Ectodermal cell (in vitro differentiated cells): ENCODE measurements at regions not wholly inside any gene's neighbourhood (a gene's known extent, or its start where the extent isn't known, plus 50 kb on each side); places are given as distances from the start of the nearest gene placed in this dataset.

Source experiments
- H3K27ac ChIP-seq: 2 replicates; pipeline ENCODE4 v1.7.0; 2013; ENCODE audit warnings: mild to moderate bottlenecking, low read depth, low read length; ENCODE audit not compliant: insufficient read depth, poor library complexity, severe bottlenecking
- H3K27me3 ChIP-seq: 2 replicates; pipeline ENCODE4 v1.7.0; 2013; ENCODE audit warnings: mild to moderate bottlenecking, low read length; ENCODE audit not compliant: insufficient read depth, control insufficient read depth, poor library complexity, severe bottlenecking
- H3K36me3 ChIP-seq: one replicate; pipeline ENCODE4 v1.7.0; 2013; ENCODE audit warnings: low read length; ENCODE audit not compliant: control insufficient read depth, insufficient read depth
- H3K4me1 ChIP-seq: one replicate; pipeline ENCODE4 v1.7.0; 2013; ENCODE audit warnings: low read length; ENCODE audit not compliant: control insufficient read depth, insufficient read depth
- H3K4me3 ChIP-seq: 2 replicates; pipeline ENCODE4 v1.7.0; 2013; ENCODE audit warnings: low read depth, low read length, control low read depth; ENCODE audit not compliant: insufficient read depth
- H3K9me3 ChIP-seq: 2 replicates; pipeline ENCODE4 v1.7.0; 2013; ENCODE audit warnings: mild to moderate bottlenecking, low read length, moderate library complexity; ENCODE audit not compliant: control insufficient read depth
- WGBS, 2 experiments: methylation state at CpG; one replicate each; pipeline ENCODE4 v1.1.7; 2013; ENCODE audit warnings: missing lambda C conversion rate in 2 of 2; 5-methylcytosine and 5-hydroxymethylcytosine counted together

GRCh38 chr4:34800953-34801352 lies 1443.4 kb downstream of the ARAP2 start:
- no peaks in the 10 kb centered on the region for H3K4me1 ChIP-seq
- peaks cover 3% of the 10 kb centered on the region for H3K9me3 ChIP-seq
- no peak overlapping the region for H3K4me3 ChIP-seq
- no peaks in the 10 kb centered on the region for H3K36me3 ChIP-seq
- H3K27ac ChIP-seq = no peak overlapping the region
- H3K27me3 ChIP-seq = no peaks in the 10 kb centered on the region
- 100% methylated on average over 1 of the region's 1 CpG for WGBS, 2 experiments

DNA sequence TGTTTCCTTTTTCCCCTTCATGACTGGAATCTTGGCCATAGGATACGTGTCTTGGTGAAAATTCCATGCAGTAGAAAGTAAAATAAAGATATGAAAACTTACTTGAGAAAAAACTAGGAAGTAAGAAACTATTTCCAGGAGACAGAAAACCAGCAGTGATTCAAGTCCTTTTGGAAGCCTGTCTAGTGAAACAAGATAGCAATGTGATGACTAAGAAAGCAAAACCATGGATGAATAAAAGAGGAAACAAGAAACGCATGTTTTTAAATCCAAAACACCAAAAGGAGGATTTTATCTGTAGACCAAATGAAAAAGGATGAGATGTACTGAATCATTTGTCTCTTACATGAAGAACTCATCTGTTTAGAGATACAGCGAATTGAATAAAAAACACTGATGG lies 1430.0 kb downstream of the ARAP2 start:
- 96 to 99% methylated on average over 2 to 3 of the region's 3 CpGs for WGBS, 2 experiments
- H3K27me3 ChIP-seq = no peaks in the 10 kb centered on the region
- H3K4me3 ChIP-seq = no peak overlapping the region
- H3K36me3 ChIP-seq = no peaks in the 10 kb centered on the region
- H3K27ac ChIP-seq = no peak overlapping the region
- no peaks in the 10 kb centered on the region for H3K4me1 ChIP-seq
- H3K9me3 ChIP-seq = no peaks in the 10 kb centered on the region

DNA sequence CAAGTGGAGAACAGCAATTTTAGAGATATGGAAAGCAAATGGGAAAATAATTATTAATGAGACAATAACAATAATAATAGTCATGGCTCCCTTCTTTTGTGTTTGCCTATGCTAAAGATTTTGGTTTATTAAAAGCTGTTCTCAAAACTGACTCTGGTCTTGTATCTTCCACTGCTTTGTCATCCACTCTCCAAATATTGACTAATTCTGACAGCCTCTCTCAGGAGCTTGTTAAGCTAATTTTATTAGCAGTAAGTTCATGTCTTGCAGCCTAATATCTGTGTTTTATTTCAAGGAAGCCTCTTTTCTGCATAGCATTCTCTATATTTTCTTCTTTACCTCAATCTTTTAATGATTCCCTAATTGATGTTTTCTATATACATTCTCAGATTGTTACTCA lies 1419.8 kb downstream of the ARAP2 start:
- H3K27me3 ChIP-seq = no peaks in the 10 kb centered on the region
- no peaks in the 10 kb centered on the region for H3K4me1 ChIP-seq
- no peak overlapping the region for H3K27ac ChIP-seq
- no peak overlapping the region for H3K4me3 ChIP-seq
- no peaks in the 10 kb centered on the region for H3K9me3 ChIP-seq
- no peaks in the 10 kb centered on the region for H3K36me3 ChIP-seq

DNA sequence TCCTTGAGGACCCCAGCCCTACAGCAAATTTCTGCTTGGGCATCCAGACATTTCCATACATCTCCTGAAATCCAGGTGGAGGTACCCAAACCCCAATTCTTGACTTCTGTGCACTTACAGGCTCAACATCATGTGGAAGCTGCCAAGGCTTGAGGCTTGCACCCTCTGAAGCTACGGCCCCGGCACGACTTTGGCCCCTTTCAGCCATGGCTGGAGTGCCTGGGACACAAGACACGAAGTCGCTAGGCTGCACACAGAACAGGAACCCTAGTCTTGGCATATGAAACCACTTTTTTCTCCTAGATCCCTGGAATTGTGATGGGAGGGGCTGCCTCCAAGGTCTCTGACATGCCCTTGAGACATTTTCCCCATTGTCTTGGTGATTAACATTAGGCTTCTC lies 1417.7 kb downstream of the ARAP2 start:
- H3K4me3 ChIP-seq = no peak overlapping the region
- WGBS, 2 experiments = 92 to 97% methylated on average over 5 of the region's 5 CpGs
- no peaks in the 10 kb centered on the region for H3K36me3 ChIP-seq
- no peak overlapping the region for H3K27ac ChIP-seq
- no peaks in the 10 kb centered on the region for H3K4me1 ChIP-seq
- no peaks in the 10 kb centered on the region for H3K27me3 ChIP-seq
- no peaks in the 10 kb centered on the region for H3K9me3 ChIP-seq

DNA sequence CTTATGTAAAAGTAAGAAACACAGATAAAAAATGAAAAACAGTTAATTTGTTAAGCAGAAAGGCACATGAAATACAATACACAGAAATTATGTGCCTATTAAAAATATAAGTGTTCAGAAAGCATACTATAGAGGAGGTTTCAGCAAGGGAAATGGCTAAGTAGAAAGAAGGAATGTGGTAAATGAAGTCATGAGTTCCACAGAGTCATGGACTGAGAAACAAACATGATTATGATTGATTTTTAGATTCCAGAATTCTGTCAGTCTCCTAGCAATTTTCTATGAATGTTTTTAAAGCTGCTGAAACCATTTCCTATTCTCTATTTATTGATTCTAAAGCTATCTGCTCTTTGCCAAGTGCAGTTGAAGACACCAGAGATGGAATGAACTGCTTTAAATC lies 1398.4 kb downstream of the ARAP2 start:
- H3K36me3 ChIP-seq = no peaks in the 10 kb centered on the region
- H3K4me3 ChIP-seq = no peak overlapping the region
- H3K9me3 ChIP-seq = no peaks in the 10 kb centered on the region
- H3K4me1 ChIP-seq = no peaks in the 10 kb centered on the region
- H3K27ac ChIP-seq = no peak overlapping the region
- H3K27me3 ChIP-seq = no peaks in the 10 kb centered on the region

- H3K9me3 ChIP-seq = no peaks in the 10 kb centered on the region
- H3K4me1 ChIP-seq = no peaks in the 10 kb centered on the region
- H3K27me3 ChIP-seq = no peaks in the 10 kb centered on the region
- no peaks in the 10 kb centered on the region for H3K36me3 ChIP-seq
- H3K4me3 ChIP-seq = no peak overlapping the region
- no peak overlapping the region for H3K27ac ChIP-seq
- 89 to 95% methylated on average over 2 of the region's 2 CpGs for WGBS, 2 experiments
Observed at GRCh38 chr4:34850421-34850820, 1393.9 kb downstream of the ARAP2 start.

- no peaks in the 10 kb centered on the region for H3K9me3 ChIP-seq
- no peak overlapping the region for H3K27ac ChIP-seq
- H3K4me3 ChIP-seq = no peak overlapping the region
- WGBS, 2 experiments = 92 to 93% methylated on average over 3 of the region's 4 CpGs
- H3K27me3 ChIP-seq = no peaks in the 10 kb centered on the region
- H3K36me3 ChIP-seq = no peaks in the 10 kb centered on the region
- no peaks in the 10 kb centered on the region for H3K4me1 ChIP-seq
Observed at GRCh38 chr4:34850968-34851367, 1393.3 kb downstream of the ARAP2 start.

DNA sequence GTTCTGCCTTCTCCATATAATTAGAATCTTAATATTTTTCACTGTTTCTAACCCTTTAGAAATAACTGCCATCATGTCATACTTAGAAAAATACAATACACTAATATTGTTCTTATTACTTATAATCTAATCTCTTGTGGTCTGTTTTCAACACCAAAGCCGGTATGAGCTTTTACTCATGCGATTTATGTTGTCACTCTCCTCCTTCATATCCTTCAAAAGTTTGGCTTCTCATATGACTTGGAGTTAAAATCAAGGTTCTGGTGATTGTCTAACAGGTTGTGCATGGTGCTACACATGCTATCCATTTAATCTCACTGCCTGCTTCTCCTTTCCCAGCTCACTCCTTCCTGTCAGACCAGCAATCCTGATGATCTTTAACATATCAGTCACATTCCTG lies 1392.9 kb downstream of the ARAP2 start:
- Histone ChIP-seq H3K27me3 (no peaks in the 10 kb centered on the region), H3K4me3 (no peak overlapping the region), H3K36me3 (no peaks in the 10 kb centered on the region), H3K27ac (no peak overlapping the region), H3K9me3 (no peaks in the 10 kb centered on the region), H3K4me1 (no peaks in the 10 kb centered on the region)
- WGBS, 2 experiments = 87% methylated on average over 2 of the region's 2 CpGs; no CpG with 5 or more reads in 1 of the 2 experiments

DNA sequence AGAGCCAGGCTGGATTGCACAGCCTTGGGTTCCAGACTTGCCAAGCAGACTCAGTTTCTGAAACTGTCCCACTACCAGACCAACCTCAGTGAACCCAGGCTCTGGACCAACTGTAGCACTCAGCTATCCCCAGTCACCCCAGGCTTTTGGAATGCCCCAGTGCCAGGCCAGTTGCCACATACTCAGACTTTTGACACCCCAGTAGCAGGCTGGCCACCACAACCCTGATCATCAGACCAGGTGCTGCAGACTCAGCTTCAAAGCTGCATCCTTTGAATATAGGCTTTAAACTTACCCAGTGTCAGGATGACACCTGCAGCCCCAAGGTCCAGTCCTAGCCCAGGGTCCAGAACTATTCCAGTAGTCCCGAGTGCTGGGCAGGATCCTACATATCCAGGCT lies 1389.9 kb downstream of the ARAP2 start:
- WGBS, 2 experiments = 88 to 91% methylated on average over 1 of the region's 1 CpG

DNA sequence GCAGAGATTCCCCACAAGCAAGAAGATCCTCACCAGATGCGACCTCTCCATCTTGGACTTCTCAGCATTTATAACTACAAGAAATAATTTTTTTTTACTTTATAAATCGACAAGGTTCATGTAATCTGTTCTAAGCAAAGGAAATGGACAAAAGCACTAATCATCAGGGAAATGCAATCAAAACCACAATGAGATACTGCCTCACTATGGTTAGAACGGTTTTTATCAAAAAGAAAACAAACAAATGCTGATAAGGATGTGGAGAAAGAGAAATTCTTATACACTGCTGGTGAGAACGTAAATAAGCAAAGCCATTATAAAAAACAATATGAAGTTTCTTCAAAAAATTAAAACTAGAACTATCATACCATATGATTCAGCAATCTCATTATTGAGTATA lies 1382.6 kb downstream of the ARAP2 start:
- 89 to 100% methylated on average over 2 of the region's 4 CpGs for WGBS, 2 experiments
- Histone ChIP-seq H3K4me3 (no peak overlapping the region), H3K27me3 (no peaks in the 10 kb centered on the region), H3K27ac (no peak overlapping the region), H3K36me3 (no peaks in the 10 kb centered on the region), H3K4me1 (no peaks in the 10 kb centered on the region), H3K9me3 (no peaks in the 10 kb centered on the region)

More for the DNA sequence above, 1389.9 kb downstream of the ARAP2 start:
- Histone ChIP-seq H3K9me3 (no peaks in the 10 kb centered on the region), H3K36me3 (no peaks in the 10 kb centered on the region), H3K4me1 (no peaks in the 10 kb centered on the region), H3K4me3 (no peak overlapping the region), H3K27me3 (no peaks in the 10 kb centered on the region), H3K27ac (no peak overlapping the region)

DNA sequence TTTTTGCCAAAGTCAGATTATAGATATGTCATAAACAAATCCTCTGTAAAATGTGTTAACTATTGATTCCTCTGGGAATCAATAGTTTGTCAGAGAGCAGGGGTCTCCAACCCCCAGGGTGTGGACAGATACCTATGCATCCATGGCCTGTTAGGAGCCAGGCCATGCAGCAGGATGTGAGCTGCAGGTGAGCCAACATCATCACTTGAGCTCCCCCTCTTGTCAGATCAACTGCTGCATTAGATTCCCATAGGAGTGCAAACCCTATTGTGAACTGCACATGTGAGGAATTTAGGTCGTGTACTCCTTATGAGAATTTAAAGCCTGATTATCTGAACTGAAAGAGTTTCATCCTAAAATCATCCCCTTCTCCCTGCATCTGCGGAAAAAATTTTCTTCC lies 1365.4 kb downstream of the ARAP2 start:
- H3K4me1 ChIP-seq = no peaks in the 10 kb centered on the region
- H3K9me3 ChIP-seq = no peaks in the 10 kb centered on the region
- H3K27me3 ChIP-seq = no peaks in the 10 kb centered on the region
- H3K36me3 ChIP-seq = no peaks in the 10 kb centered on the region
- WGBS, 2 experiments = 79 to 88% methylated on average over 2 of the region's 2 CpGs
- no peak overlapping the region for H3K27ac ChIP-seq
- H3K4me3 ChIP-seq = no peak overlapping the region
